ENCODE measurements at regions not wholly inside any gene's neighbourhood (a gene's known extent, or its start where the extent isn't known, plus 50 kb on each side); places are given as distances from the start of the nearest gene placed in this dataset.
"Not testable (repeated sequence)": the region's sequence is repeated elsewhere in the genome, so short reads cannot be mapped to it uniquely, and the experiment has no call there.

DNA sequence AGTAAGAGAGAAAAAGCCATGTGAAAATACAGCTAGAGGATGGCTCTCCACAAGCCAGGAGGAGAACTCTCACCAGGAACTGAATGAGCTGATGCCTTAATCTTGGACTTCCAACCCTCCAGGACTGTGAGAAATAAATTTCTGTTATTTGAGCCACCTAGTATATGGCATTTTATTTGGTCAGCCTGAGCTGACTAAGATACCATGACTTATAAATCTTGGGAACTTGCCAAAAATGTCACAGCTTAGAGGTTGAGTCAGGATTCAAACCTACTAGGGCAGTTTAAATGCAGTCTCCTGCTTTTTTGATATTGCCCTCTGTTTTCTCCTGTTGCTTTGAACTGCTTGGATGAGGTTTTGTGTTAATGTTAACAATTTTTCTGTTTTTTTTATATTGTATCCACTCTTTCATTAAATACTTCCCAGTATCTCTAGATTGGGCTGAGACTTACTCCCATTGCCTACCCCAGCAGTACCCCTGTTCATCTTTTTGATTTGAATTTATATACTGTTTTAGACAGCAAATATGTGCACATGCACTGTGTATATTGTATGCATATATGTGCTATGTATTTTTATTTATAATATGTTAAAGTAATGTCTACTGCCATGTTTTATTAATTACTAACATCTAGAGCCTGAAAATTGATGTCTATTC, 1223.2 kb downstream of the OTOL1 start:
- no peak for DNase-seq (ENCODE audit: low read depth)

DNA sequence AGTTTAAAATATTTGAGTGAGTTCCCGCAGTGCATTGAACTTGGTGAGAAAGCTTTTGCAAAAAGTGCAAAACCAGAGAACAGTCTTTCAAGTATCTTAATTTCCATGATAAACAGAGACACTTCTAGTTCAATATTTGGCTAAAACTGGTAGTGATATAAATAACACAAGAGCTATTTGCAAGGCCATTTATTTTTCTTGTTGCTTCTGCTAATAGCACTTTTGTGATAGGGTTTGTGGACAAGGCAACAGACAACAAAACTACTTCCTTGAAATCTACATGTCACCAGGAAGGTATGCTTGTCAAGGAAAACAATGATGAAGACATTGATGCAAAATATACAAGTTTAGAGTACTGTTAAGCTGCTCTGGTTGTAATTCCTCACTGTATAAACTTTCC, 1225.1 kb downstream of the OTOL1 start:
- no peak for DNase-seq (ENCODE audit: low read depth)

DNA sequence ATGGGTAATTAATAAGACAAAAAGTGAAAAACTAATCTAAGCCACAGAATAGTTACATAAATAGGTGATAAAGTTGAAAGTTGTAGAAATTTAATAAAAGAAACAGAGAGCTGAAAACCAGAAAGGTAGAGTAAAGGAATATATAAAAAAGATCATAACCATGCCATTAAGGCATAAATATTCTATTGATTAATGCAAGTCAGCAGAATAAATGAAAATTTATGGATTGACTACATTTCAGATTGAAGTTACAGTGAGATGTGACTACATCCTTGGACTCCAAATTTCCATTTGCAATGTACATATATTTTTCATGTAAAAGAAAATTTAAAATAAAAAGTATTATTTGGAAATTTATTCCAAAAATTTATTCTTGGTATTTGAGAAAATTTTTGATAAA, 1225.7 kb downstream of the OTOL1 start:
- no peak for DNase-seq (ENCODE audit: low read depth)

DNA sequence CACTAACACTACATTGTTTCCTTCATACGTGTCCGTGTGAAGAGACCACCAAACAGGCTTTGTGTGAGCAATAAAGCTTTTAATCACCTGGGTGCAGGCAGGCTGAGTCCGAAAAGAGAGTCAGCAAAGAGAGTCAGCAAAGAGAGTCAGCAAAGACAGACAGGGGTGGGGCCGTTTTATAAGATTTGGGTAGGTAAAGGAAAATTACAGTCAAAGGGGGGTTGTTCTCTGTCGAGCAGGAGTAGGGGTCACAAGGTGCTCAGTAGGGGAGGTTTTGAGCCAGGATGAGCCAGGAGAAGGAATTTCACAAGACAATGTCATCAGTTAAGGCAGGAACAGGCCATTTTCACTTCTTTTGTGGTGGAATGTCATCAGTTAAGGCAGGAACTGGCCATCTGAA, 1226.2 kb downstream of the OTOL1 start:
- not testable (repeated sequence) for DNase-seq (ENCODE audit: low read depth)

DNA sequence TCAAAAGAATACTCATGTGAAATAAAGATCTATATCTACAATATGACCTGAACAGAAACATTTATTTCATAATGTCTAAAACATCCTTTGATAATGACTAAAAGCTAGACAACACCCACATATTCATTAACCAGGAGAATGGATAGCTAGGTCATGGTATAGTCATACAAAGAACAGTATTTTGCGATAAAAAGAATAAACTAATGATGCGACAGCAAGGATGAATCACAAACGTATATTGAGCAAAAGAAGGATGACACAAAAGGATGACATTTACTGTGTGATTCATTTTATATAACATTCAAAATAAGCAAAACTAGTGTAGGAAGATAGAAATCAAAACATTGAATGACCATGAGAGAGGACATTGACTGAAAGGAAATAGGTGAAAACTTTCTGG, 1233.1 kb downstream of the OTOL1 start:
- DNase-seq (ENCODE audit: low read depth) = no peak

DNA sequence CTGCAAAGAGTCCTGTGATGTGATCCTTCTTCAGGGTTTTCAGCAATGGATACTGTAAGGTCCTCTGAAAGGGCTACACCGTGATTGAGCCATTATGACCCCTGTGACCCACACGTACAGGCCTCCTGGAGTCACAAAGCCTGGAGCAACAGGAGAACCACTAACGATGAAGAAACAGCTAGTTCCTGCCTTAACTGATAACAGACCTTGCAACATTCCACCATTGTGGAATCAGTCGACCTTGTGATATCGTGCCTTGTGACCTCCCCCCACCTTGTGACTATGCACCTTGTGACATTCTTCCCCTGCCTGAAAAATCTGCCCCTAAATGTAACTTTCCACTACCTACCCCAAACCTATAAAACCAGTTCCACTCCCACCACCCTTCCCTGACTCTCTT, 1235.4 kb downstream of the OTOL1 start:
- DNase-seq (ENCODE audit: low read depth) = not testable (repeated sequence)

DNA sequence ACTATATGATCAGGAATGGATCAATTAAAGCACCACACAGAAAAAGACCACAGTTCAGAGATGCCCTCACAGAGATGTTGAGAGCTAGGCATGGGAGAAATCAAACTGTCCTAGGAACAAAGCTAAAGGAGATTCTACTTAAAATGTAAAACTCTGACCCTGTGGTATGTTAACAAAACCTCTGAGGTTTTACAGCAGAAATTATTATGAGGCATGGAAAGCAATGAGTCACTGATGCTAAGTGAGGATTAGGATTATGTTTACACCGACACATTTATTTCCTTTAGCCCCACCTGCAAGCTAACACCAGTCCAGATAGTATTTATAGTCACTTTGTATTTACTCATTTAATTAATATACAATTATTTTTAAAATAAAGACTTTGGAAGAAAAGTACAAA, 1242.2 kb downstream of the OTOL1 start:
- no peak for DNase-seq (ENCODE audit: low read depth)

DNA sequence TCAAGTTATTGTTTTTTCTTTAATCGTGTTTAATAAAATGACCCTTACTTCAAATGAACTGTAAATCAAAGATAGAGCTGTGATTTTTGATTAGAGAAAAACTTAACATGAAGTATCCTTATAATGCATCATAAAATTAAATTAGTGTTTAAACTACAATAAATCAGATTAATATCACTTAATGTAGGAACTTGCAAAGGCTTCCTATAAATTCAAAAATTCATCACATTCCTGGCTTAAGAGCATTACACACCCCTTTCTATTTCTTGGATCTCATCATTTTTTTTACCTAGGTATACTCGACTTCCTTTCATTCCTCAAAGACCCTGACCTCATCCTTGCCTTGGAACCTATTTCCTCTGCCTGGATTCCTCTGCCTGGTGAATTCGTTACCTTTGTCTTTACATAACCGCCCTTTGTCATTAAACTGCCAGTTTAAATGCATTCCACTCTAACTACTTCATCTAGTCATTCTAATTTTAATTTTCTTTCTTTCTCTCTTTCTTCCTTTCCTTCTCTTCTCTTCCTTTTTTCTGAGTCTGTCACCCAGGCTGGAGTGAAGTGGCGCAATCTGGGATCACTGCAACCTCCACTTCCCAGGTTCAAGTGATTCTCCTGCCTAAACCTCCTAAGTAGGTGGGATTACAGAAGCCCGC, 1244.5 kb downstream of the OTOL1 start:
- no peak for DNase-seq (ENCODE audit: low read depth)

DNA sequence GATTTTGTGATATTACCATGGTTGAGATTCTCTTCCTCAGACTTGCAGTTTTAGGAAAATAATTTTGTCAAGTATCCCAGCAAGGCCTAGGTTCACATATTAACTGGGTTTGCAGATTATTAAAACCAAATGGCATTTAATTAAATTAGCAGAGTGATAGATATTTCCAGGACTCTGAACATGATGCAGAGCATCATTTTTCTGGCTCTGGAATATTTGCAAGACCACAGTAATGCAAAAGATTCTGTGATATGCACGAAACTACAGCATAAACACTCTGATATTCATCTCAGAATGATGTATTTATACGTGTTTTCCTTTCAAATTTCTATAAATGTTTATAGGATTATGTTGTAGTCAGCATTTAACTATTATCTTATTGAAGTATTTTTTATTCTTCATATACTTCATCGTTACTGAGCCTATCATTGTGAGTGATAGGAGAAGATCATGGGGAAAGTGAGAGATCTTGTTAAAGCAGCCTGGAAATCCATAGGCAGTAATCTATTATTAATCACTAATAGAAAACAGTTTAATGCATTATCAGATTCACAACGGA, 1245.6 kb downstream of the OTOL1 start:
- DNase-seq (ENCODE audit: low read depth) = no peak

DNA sequence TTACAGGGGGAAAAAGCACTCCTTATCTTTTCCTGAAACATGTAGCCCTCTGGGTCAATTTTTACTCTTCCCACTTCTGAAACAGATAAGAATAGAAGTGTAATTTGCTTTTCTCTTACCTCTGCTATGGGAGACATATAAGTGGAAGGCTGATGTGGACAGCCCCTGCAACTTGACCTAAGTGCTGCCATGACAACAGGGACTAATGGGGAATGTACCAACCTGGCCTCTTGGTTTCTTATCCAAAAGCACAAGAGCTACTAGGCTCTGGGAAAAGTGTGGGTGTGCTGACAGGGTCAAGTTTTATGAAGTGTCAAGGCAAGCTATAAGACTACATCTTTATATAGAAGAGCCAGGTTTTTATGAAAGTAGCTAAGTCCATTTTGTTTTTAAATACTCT, 1246.5 kb downstream of the OTOL1 start:
- DNase-seq (ENCODE audit: low read depth) = no peak

DNA sequence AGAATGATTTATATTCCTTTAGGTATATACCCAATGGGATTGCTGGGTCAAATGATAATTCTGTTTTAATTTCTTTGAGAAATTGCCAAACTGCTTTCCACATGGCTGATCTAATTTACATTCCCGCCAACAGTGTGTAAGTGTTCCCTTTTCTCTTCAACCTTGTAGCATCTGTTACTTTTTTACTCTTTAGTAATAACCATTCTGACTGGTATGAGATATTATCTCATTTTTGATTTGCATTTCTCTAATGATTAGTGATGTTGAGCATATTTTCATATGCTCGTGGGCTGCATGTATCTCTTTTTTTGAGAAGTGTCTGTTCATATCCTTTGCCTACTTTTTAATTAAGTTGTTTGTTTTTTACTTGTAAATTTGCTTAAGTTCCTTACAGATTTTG, 1264.2 kb downstream of the OTOL1 start:
- no peak for DNase-seq (ENCODE audit: low read depth)

DNA sequence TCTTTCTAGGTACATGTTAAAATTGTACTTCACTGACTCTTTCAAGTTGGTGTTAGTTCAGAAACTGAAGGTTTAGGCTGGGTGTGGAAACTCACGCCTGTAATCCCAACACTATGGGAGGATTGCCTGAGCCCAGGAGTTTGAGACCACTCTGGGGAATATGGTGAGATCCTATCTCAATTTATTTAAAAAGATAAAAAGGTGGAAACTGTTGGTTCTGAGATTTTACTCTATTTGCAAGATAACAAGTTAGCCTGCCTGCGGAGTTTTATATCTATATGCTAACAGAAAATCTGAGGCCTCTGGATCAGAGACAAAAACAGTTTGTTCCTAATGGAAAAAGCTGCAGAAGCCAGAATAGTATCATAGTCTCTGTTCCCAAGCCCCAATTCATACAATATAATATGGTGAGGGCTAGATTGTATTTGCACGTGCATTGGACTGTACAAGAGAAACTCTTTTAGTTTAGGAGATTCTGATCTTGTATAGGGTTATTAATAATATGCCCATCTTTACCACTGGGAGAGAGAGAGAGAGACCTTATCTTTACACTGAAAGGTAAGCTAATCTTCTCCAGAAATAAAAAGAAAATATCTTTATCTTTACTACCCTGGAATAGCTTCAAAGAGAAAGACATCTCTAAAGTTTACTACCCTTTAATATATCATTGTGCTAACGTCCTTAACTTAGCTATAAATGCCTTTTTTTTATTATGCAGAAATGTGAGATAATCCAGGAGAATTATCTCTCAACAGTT, 1267.6 kb downstream of the OTOL1 start:
- DNase-seq (ENCODE audit: low read depth) = no peak

DNA sequence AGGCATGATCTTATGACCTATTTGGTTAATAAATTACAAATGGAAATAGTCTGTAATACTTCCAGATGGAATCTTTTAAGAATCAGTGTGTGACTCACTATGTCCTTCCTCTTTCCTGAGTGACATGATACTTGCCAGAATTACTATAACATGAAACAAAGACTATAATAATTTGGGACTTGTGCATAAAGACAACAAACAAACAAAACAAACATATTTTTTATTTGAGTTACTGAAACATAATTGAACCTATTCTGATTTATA, 1268.1 kb downstream of the OTOL1 start:
- no peak for DNase-seq (ENCODE audit: low read depth)

DNA sequence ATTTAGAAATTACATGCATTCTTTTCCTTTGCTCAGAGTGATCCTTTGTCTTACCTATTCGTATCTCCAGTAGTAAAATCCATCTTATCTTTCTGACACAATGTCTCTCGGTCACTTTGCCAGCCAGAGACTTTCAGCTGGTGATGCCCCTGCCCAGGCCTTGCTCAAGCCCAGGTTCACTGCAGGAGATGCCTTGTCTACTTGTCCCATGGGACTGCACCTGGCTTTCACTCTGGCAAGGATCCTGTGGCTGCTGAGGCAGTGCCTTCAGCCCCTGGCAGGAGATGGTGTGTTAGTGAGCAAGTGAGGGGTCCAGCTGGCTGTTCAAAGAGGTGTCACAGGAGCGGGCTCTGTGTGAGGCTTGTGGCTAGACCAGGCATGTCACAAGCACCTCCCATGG, 1268.9 kb downstream of the OTOL1 start:
- no peak for DNase-seq (ENCODE audit: low read depth)

DNA sequence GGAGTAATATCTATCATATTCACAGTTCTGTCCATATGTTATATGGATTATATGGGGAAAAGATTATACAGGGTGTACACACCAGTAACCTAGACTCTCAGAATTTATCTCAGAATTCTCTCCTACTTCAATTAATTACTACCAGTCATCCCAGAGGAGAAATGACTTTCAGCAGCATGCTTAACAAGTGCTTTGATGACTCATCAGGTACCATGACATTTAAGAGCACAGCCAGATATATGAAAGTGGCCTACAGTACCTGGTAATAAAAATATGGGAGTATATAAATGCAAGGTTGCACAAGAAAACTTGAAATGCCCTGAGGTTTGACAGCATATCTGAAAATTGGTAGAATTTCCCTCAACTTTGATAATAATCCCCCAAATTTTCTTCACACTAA, 1273.0 kb downstream of the OTOL1 start:
- DNase-seq (ENCODE audit: low read depth) = no peak

DNA sequence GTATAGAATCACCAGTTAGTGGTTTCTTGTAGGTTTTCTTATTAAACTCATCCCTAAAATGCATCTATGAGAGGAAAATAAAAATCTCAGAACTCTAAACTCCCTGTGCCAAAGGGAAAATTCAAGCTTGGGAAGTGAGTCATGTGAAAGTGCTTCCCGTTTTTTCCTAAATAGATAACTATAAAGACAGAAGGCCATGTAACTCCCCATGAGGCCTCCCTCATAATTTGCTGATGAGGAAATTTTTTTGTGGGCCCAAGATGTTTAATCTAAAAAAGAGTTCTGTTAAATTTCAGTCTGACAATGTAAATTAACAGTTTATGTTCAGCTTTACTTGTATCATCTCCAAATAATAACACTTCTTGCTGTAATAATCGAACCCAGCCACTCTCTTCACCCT, 1273.9 kb downstream of the OTOL1 start:
- DNase-seq (ENCODE audit: low read depth) = no peak

DNA sequence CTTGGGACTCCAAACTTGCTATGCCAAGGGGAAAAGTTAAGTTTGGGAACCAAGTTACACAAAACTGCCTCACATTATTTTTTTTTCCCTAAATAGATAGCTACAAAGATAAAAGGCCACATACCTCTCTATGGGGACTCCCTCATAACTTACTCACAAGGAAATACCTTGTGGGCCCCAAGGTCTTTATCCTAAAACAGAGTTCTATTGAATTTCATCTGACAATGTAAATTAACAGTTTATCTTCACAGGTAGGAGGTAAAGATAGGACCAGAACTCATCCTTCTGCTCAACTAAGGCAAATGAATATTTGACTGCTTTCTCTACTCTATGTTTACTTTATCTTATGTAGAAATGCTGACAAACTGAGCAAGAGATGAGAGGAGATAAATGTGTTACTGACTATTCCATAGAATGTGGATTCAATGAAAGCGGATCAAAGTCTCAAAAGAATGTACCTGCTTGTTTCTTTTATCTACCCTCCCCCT, 1278.0 kb downstream of the OTOL1 start:
- DNase-seq (ENCODE audit: low read depth) = no peak

DNA sequence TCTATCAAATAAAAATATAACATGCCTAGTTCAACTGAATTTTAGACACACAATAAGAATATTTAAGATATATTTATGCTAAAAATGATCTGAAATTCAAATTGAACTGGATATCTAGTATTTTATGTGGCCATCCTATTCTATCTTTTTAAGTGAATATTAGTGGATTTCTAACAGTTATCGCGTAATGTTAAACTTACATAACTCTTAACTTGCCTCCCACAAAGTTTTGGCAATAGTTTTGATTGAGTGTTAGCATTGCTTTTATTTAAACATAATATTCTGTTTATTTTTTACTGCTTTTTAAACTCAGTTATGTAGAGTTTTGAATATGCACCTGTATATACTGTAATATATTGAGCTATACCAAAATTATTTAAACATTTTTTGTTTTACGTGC, 1279.5 kb downstream of the OTOL1 start:
- DNase-seq (ENCODE audit: low read depth) = no peak

DNA sequence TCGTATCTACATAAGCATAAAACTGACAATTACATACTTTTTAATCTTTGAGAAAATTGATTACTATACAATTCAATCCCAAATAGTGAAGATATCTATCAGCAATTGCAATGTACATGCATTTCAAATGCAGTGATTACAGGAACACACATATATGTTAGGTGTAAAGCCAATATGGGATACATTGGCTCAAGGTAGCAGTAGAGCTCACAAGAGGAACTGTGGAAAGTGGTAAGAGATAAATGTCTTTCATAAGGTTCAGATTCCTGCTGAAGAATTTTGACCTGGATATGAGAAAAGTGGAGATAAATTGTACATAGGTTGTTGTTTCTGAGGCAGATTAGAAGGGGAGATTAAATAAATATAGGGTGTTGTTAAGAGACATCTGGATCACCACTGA, 1280.5 kb downstream of the OTOL1 start:
- no peak for DNase-seq (ENCODE audit: low read depth)

DNA sequence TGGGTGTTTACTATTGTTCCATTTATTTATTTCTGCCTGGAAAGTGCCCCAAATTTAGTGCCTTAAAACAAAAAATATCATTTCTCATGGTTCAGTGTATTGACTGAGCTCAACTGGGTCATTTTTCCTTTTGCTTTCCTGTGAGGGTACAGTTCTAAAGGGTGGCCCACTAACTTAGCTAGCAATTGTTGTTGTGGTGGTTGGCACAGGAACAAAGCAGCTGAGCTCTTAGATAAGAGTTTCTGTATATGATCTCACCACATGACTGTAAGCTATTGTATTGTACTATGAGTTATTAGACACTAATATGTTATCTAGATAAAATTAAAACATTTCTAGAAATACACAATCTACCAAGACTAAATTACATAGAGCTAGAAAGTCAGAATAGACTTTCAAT, 1283.7 kb downstream of the OTOL1 start:
- no peak for DNase-seq (ENCODE audit: low read depth)

DNA sequence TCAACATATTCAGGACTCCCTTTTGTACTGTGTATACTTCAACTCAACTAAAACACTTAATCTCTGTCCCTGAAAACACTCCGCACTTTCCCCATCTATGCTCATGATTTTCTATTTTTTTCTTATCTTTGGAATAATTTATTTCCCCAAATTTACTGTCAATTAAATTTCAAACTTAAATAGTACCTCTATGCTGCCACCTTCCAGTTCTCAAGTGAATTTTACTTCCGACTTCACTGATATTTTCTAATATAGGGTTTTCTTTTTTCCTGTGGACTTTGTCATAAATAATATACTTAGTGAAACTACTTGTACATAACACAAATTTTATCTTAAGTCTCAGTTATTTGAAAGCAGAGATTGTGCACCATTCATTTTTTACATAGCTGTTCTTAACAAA, 1303.3 kb downstream of the OTOL1 start:
- no peak for DNase-seq (ENCODE audit: low read depth)

DNA sequence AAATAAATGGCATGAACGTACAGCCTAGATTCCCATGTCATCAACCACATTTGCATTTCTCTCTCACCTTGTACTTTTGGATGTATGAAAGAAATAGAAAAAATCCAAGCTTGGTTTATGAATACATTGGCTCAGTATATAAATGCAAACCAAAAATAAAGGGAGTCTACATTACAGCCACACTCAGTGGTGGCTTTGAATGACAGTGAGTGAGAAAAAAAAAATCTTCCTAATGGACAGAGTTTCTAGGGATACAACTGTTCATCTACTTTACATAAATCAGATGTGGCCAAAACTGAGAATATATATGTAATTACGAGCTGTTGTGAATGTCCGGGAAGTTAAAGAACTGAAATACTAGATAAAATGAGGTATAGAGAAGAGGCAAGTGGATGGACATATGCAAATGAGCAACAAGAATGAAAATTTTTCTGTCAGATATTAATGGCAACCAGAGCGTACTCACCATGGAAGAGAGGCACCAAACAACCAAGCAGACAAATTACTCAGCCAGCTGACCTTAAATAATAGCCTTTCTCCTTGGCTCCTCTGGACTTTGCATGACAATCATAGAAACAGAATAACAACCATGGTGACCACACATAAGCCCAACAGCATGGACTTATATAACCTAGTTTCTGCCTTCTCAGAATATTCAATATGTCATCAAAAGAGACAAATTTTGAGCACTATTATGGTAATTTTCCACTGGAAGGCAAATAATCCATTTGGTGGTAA, 1305.8 kb downstream of the OTOL1 start:
- no peak for DNase-seq (ENCODE audit: low read depth)

Data from forelimb muscle (tissue), 1 donor.